ENCODE measurements at regions not wholly inside any gene's neighbourhood (a gene's known extent, or its start where the extent isn't known, plus 50 kb on each side); places are given as distances from the start of the nearest gene placed in this dataset.

DNA sequence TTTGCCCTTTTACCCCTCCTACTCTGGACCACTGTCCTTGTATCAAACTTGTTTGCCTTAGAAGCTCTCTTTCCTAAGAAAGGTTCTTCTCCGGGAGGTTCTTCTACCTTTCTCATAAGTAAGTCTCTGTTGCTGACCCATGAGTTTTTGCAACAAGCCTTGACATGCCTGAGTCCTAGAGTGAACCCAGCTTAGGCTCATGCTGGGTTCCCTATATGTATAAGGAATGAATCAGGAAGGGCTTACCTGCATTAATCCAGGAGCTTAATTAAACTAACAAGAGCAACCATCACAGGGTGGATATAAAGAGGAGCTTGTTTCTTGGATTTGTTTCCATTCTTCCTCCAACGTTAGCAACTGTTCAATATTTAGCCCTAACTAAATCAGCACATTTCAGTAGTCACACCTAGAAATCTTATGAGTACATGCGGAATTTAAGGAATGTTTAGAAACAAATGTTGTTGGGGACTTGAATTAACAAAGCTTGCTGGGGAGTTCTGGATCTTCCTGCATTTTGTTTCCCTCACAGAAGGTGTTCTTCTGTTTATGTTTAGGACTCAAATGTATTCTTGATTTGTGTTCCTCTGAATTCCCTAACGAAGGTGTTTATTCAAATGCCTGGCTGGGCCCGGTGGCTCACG, 64.3 kb upstream of the RAB3GAP2 start (continued):
- TF ChIP-seq, protein P1, sequence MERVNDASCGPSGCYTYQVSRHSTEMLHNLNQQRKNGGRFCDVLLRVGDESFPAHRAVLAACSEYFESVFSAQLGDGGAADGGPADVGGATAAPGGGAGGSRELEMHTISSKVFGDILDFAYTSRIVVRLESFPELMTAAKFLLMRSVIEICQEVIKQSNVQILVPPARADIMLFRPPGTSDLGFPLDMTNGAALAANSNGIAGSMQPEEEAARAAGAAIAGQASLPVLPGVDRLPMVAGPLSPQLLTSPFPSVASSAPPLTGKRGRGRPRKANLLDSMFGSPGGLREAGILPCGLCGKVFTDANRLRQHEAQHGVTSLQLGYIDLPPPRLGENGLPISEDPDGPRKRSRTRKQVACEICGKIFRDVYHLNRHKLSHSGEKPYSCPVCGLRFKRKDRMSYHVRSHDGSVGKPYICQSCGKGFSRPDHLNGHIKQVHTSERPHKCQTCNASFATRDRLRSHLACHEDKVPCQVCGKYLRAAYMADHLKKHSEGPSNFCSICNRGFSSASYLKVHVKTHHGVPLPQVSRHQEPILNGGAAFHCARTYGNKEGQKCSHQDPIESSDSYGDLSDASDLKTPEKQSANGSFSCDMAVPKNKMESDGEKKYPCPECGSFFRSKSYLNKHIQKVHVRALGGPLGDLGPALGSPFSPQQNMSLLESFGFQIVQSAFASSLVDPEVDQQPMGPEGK (CRISPR knock-in tag; IDR thresholded peaks at IDR 0.05; ENCODE audit: borderline replicate concordance) = no peak
- TF ChIP-seq ZSCAN29 (IDR thresholded peaks at IDR 0.05) = no peak
- no peak for TF ChIP-seq PHB2 (IDR thresholded peaks at IDR 0.05; ENCODE audit: low read depth)

DNA sequence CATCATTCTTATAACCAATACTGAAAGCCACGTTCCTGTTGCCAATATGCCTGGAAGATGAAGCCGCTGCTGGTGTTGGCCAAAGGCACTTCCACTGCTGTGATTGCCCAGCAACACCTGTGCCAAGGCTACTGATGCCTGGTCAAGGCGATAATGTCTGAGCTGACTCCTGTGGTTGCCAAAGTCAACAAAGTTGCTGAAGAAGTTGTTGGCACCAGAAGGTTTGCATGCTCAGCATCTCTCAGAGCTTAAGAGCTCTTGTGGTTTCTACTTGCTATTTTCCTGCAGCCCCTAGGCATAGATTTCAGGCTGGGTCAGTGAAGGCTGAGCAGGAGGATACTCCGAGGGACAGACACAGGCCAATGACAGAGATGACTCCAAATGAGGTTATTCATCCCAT, 63.4 kb upstream of the RAB3GAP2 start:
- TF ChIP-seq ESRRA (IDR thresholded peaks at IDR 0.05; ENCODE audit: borderline replicate concordance, low read depth) = no peak
- no peak for TF ChIP-seq ERF (CRISPR knock-in tag; IDR thresholded peaks at IDR 0.05)
- no peak for TF ChIP-seq TBL1XR1 (IDR thresholded peaks at IDR 0.05; ENCODE audit: low read length in 2 of 2)
- no peak for TF ChIP-seq ZNF165 (CRISPR knock-in tag; IDR thresholded peaks at IDR 0.05; ENCODE audit: borderline replicate concordance)
- no peak for TF ChIP-seq ZNF408 (CRISPR knock-in tag; IDR thresholded peaks at IDR 0.05; ENCODE audit: low read depth)
- TF ChIP-seq, protein P2, sequence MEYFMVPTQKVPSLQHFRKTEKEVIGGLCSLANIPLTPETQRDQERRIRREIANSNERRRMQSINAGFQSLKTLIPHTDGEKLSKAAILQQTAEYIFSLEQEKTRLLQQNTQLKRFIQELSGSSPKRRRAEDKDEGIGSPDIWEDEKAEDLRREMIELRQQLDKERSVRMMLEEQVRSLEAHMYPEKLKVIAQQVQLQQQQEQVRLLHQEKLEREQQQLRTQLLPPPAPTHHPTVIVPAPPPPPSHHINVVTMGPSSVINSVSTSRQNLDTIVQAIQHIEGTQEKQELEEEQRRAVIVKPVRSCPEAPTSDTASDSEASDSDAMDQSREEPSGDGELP (CRISPR knock-in tag; IDR thresholded peaks at IDR 0.05; ENCODE audit: borderline replicate concordance) = no peak
- no peak for TF ChIP-seq IFI16 (CRISPR knock-in tag; IDR thresholded peaks at IDR 0.05)
- TF ChIP-seq, protein P3, sequence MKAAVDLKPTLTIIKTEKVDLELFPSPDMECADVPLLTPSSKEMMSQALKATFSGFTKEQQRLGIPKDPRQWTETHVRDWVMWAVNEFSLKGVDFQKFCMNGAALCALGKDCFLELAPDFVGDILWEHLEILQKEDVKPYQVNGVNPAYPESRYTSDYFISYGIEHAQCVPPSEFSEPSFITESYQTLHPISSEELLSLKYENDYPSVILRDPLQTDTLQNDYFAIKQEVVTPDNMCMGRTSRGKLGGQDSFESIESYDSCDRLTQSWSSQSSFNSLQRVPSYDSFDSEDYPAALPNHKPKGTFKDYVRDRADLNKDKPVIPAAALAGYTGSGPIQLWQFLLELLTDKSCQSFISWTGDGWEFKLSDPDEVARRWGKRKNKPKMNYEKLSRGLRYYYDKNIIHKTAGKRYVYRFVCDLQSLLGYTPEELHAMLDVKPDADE (conservative IDR thresholded peaks at IDR 0.05; ENCODE audit: control insufficient read depth, low read depth, low read length) = no peak
- TF ChIP-seq SRF (CRISPR knock-in tag; IDR thresholded peaks at IDR 0.05) = no peak
- no peak for TF ChIP-seq HNRNPL (IDR thresholded peaks at IDR 0.05; ENCODE audit: low read depth, low read length)
- TF ChIP-seq ETV6 (IDR thresholded peaks at IDR 0.05; ENCODE audit: borderline replicate concordance in 1 of 2, low read depth in 2 of 2, low read length in 1 of 2) = no peak
- no peak for TF ChIP-seq ETV6 (CRISPR knock-in tag; IDR thresholded peaks at IDR 0.05; ENCODE audit: borderline replicate concordance)
- TF ChIP-seq, protein P4, sequence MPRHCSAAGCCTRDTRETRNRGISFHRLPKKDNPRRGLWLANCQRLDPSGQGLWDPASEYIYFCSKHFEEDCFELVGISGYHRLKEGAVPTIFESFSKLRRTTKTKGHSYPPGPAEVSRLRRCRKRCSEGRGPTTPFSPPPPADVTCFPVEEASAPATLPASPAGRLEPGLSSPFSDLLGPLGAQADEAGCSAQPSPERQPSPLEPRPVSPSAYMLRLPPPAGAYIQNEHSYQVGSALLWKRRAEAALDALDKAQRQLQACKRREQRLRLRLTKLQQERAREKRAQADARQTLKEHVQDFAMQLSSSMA (CRISPR knock-in tag; IDR thresholded peaks at IDR 0.05) = no peak
- TF ChIP-seq ZNF561 (CRISPR knock-in tag; conservative IDR thresholded peaks at IDR 0.05) = no peak
- H3K9ac ChIP-seq (ENCODE audit: insufficient read depth in 1 of 2, low read depth in 2 of 2, low read length in 2 of 2) = no peak overlapping the region
- intact Hi-C loops (cut with micrococcal nuclease) = loop anchor here (5.0 kb wide), 1 partner anchor 38 kb away; no protein-coding TSS in a partner anchor
- no peak for FAIRE-seq
- H3K36me3 ChIP-seq (ENCODE audit: control insufficient read depth, insufficient read depth, low read length) = no peaks in the 10 kb centered on the region
- no peak overlapping the region for H2AFZ ChIP-seq (ENCODE audit: low read depth, low read length)
- peaks cover 9 to 11% of the 10 kb centered on the region in 2 experiments; a peak in 4 of 5 replicates for H3K27me3 ChIP-seq (ENCODE audit: control insufficient read depth in 2 of 2, insufficient read depth in 2 of 2, low read length in 2 of 2)
- no peaks in the 10 kb centered on the region for H3K79me2 ChIP-seq (ENCODE audit: control insufficient read depth, insufficient read depth, low read length)
- ATAC-seq = no peak
- no TSS peak for BruUV-seq (replicated peaks)
- in situ Hi-C loops (cut with MboI) = no loop called here
- H3K4me3 ChIP-seq = no peak overlapping the region
- H3K9me3 ChIP-seq (replicated peaks; ENCODE audit: control insufficient read depth, insufficient read depth, low read depth, low read length) = no peaks in the 10 kb centered on the region
- H4K20me1 ChIP-seq (replicated peaks; ENCODE audit: control insufficient read depth, insufficient read depth, low read length) = no peaks in the 10 kb centered on the region
- ChIA-PET CTCF (ENCODE audit: low intra/inter-chr PET ratio) (no interaction called here), POLR2A (no interaction called here)
- no peaks in the 10 kb centered on the region for H3K9me1 ChIP-seq (ENCODE audit: control insufficient read depth, insufficient read depth, low read length)
- no peak for DNase-seq (ENCODE audit: extremely low read depth in 1 of 4, low spot score in 3 of 4)
- 2% methylated on average over 4 of the region's 4 CpGs for WGBS (ENCODE audit: insufficient coverage, low coverage, missing lambda C conversion rate)
- no peaks in the 10 kb centered on the region for H3K4me1 ChIP-seq (replicated peaks in 1 of 2; ENCODE audit: control insufficient read depth in 2 of 2, insufficient read depth in 2 of 2, low read length in 2 of 2)
- no peak overlapping the region for H3K27ac ChIP-seq (ENCODE audit: extremely low read depth, low read depth, low read length)
- no peak overlapping the region for H3K4me2 ChIP-seq (ENCODE audit: insufficient read depth, low read length)

Data from K562 (cell line).